B cell (primary cell): ENCODE measurements at regions not wholly inside any gene's neighbourhood (a gene's known extent, or its start where the extent isn't known, plus 50 kb on each side); places are given as distances from the start of the nearest gene placed in this dataset.

Experiments
- ATAC-seq: fragments of 200-7000 bp; cut with Tn5 transposase; one replicate; pipeline ENCODE4 v1.10.0; 2021; ENCODE audit warnings: low read depth, mild to moderate bottlenecking, moderate number of reproducible peaks, moderate library complexity
- CTCF ChIA-PET: fragments of 350-600 bp; sonication (Branson Sonifier 250); formaldehyde crosslinking; loops from one replicate; lab custom pipeline; 2021; ENCODE audit warnings: antibody characterized with exemption, inconsistent platforms; lab: Charles Lee
- POLR2A ChIA-PET: fragments of 350-600 bp; sonication (Branson Sonifier 250); formaldehyde crosslinking; loops from one replicate; lab custom pipeline; 2021; ENCODE audit warnings: antibody characterized with exemption; lab: Charles Lee
- DNase-seq: peaks from one replicate; pipeline ENCODE4 v3.0.0; 2013
- H2AFZ ChIP-seq: 2 replicates; pipeline ENCODE4 v1.6.1; 2012; ENCODE audit warnings: mild to moderate bottlenecking, low read depth, low read length; ENCODE audit not compliant: insufficient read depth, poor library complexity, severe bottlenecking
- H3K27ac ChIP-seq, 2 donors: 1 replicate in 1 of 2; 2 replicates in 1 of 2; pipeline ENCODE4 v1.5.1; 2012 to 2013; ENCODE audit warnings: low read length in 2 of 2, mild to moderate bottlenecking in 2 of 2, moderate library complexity in 1 of 2
- H3K27me3 ChIP-seq, 4 experiments: fragments of 200-600 bp in 1 of 4; sonication (generic) in 1 of 4; replicated peaks in 1 of 4; 1 replicate in 2 of 4; 2 replicates in 2 of 4; pipeline versions ENCODE4 v1.6.1 to v1.7.0; 2013 to 2016; ENCODE audit warnings: low read length in 3 of 4, mild to moderate bottlenecking in 2 of 4, mixed read lengths in 1 of 4, moderate library complexity in 1 of 4; ENCODE audit not compliant: insufficient read depth in 4 of 4, control insufficient read depth in 3 of 4; ENCODE audit errors: control extremely low read depth in 1 of 4
- H3K36me3 ChIP-seq, 2 experiments: replicated peaks in 1 of 2; 1 replicate in 1 of 2; 2 replicates in 1 of 2; pipeline versions ENCODE4 v1.6.1 to v1.7.1; 2013; ENCODE audit warnings: low read length in 1 of 2; ENCODE audit not compliant: insufficient read depth in 2 of 2, control insufficient read depth in 1 of 2; ENCODE audit errors: control extremely low read depth in 1 of 2, extremely low read depth in 1 of 2
- H3K4me1 ChIP-seq, 2 donors: fragments of 200-600 bp in 1 of 2; sonication (generic) in 1 of 2; 1 replicate in 1 of 2; 2 replicates in 1 of 2; pipeline versions ENCODE4 v1.5.1 to v1.6.1; 2013 to 2017; ENCODE audit warnings: low read length in 2 of 2; ENCODE audit not compliant: control insufficient read depth in 2 of 2, insufficient read depth in 2 of 2
- H3K4me2 ChIP-seq: replicated peaks from 2 replicates; pipeline ENCODE3; 2012; ENCODE audit warnings: mild to moderate bottlenecking, low read depth, low read length; ENCODE audit not compliant: poor library complexity, severe bottlenecking
- H3K4me3 ChIP-seq, 5 experiments: fragments of 200-600 bp in 1 of 5; sonication (generic) in 1 of 5; 1 replicate in 3 of 5; 2 replicates in 2 of 5; pipeline versions ENCODE4 v1.5.1 to v1.7.0; 2011 to 2016; ENCODE audit warnings: low read length in 4 of 5, mild to moderate bottlenecking in 4 of 5, low read depth in 2 of 5, control low read depth in 1 of 5, moderate library complexity in 1 of 5; ENCODE audit not compliant: insufficient read depth in 1 of 5; ENCODE audit errors: control extremely low read depth in 1 of 5, extremely low read depth in 1 of 5
- H3K79me2 ChIP-seq: fragments of 200-600 bp; sonication (generic); one replicate; pipeline ENCODE4 v1.6.0; 2016; ENCODE audit warnings: low read length; ENCODE audit not compliant: control insufficient read depth, insufficient read depth
- H3K9ac ChIP-seq: fragments of 200-600 bp; sonication (generic); 2 replicates; pipeline ENCODE4 v1.6.1; 2017; ENCODE audit warnings: mild to moderate bottlenecking, low read length, moderate library complexity
- H3K9me3 ChIP-seq, 3 donors: one replicate each; pipeline versions ENCODE4 v1.6.1 to v1.7.1; 2013; ENCODE audit warnings: low read length in 2 of 3; ENCODE audit not compliant: control insufficient read depth in 2 of 3, insufficient read depth in 1 of 3; ENCODE audit errors: control extremely low read depth in 1 of 3
- H4K20me1 ChIP-seq: 2 replicates; pipeline ENCODE4 v1.6.0; 2012; ENCODE audit warnings: mild to moderate bottlenecking, low read length; ENCODE audit not compliant: insufficient read depth, control insufficient read depth, poor library complexity, severe bottlenecking
- H3K27ac Mint-ChIP-seq: one replicate; pipeline ENCODE4 v1.8.0; 2021; ENCODE audit warnings: mixed read lengths
- H3K27me3 Mint-ChIP-seq: one replicate; pipeline ENCODE4 v1.8.0; 2021; ENCODE audit warnings: mixed read lengths
- H3K4me1 Mint-ChIP-seq: one replicate; pipeline ENCODE4 v1.8.0; 2021; ENCODE audit warnings: mixed read lengths
- H3K4me3 Mint-ChIP-seq: one replicate; pipeline ENCODE4 v1.8.0; 2021; ENCODE audit warnings: mixed read lengths
- H3K9me3 Mint-ChIP-seq: one replicate; pipeline ENCODE4 v1.8.0; 2022; ENCODE audit warnings: mixed read lengths; ENCODE audit not compliant: insufficient read depth
- CTCF ChIP-seq: fragments of 200-600 bp; IDR thresholded peaks from one replicate; pipeline ENCODE4 v1.8.0; 2022; ENCODE audit warnings: antibody characterized with exemption, mild to moderate bottlenecking
- EZH2 ChIP-seq: IDR thresholded peaks from 2 replicates; pipeline ENCODE4 v1.6.1; 2012; ENCODE audit warnings: borderline replicate concordance, low read depth, mild to moderate bottlenecking, moderate library complexity, low read length; ENCODE audit not compliant: insufficient read depth, poor library complexity, severe bottlenecking
- intact Hi-C: fragments of 100-400 bp; cut with micrococcal nuclease; formaldehyde crosslinking; loops from one replicate; pipeline ENCODE4 v1.10.0; 2022

DNA sequence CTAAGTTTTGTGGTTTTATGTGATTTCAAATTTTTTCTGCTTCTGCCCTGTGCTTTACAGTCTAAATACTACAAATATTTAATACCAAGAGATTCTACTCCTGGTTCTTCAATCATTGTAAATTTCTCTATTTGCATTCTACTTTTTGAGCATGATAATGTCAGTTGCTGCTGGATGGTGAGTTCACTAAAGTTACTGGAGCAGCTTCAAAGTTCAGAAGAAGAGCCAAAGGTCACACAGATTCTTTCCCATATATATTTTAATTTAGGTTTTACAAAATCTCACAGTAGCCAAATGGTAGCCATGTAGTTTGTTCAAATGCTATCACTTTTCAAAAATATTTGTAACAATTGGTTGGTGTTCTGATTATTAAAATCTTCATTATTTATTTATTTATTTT is 378.7 kb downstream of the TMEM232 start:
- Mint-ChIP-seq H3K27ac (no peak overlapping the region), H3K4me3 (no peak overlapping the region), H3K27me3 (no peaks in the 10 kb centered on the region), H3K4me1 (no peaks in the 10 kb centered on the region), H3K9me3 (no peaks in the 10 kb centered on the region)
- no peaks in the 10 kb centered on the region for H3K36me3 ChIP-seq
- intact Hi-C loops = no loop called here
- no peaks in the 10 kb centered on the region for H3K9me3 ChIP-seq
- H3K27ac ChIP-seq = no peak overlapping the region
- POLR2A ChIA-PET = no interaction called here
- no peak for ATAC-seq
- no peaks in the 10 kb centered on the region for H3K4me1 ChIP-seq
- H3K4me2 ChIP-seq = no peak overlapping the region
- no peak overlapping the region for H2AFZ ChIP-seq
- H3K9ac ChIP-seq = no peak overlapping the region
- no peaks in the 10 kb centered on the region for H4K20me1 ChIP-seq
- CTCF ChIA-PET = no interaction called here
- TF ChIP-seq CTCF = no peak
- no peak for TF ChIP-seq EZH2
- no peaks in the 10 kb centered on the region for H3K79me2 ChIP-seq
- no peak overlapping the region for H3K4me3 ChIP-seq
- DNase-seq = no peak
- no peaks in the 10 kb centered on the region for H3K27me3 ChIP-seq

DNA sequence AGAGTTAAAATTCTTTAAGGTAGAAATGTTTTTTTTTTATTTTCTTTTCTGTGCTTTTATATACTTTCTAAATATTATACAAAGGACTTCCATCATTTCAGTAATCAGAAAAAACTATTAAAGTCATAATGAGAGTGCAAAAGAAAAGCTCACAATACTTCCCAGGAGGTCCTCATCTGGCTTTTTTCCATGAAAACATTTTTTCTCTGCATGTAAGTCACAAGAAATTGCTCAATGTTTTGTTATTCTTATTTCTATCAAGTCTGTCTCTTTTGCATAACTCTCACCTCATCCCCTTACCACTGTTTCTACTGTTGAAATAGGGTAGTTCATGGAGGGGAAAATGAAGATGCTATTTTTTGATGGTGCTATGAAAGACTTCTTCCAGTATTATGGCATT is 375.0 kb downstream of the TMEM232 start:
- Mint-ChIP-seq H3K27ac (no peak overlapping the region), H3K4me3 (no peak overlapping the region), H3K9me3 (no peaks in the 10 kb centered on the region), H3K27me3 (no peaks in the 10 kb centered on the region), H3K4me1 (no peaks in the 10 kb centered on the region)
- Histone ChIP-seq H2AFZ (no peak overlapping the region), H4K20me1 (no peaks in the 10 kb centered on the region), H3K36me3 (no peaks in the 10 kb centered on the region), H3K4me2 (no peak overlapping the region), H3K9me3 (no peaks in the 10 kb centered on the region), H3K4me1 (no peaks in the 10 kb centered on the region), H3K27me3 (no peaks in the 10 kb centered on the region), H3K4me3 (no peak overlapping the region), H3K9ac (no peak overlapping the region), H3K79me2 (no peaks in the 10 kb centered on the region), H3K27ac (no peak overlapping the region)
- intact Hi-C loops = no loop called here
- TF ChIP-seq CTCF (no peak), EZH2 (no peak)
- ChIA-PET POLR2A (no interaction called here), CTCF (no interaction called here)
- ATAC-seq = no peak
- DNase-seq = no peak
